Left renal pelvis (tissue), 4 donors: ENCODE measurements at regions not wholly inside any gene's neighbourhood (a gene's known extent, or its start where the extent isn't known, plus 50 kb on each side); places are given as distances from the start of the nearest gene placed in this dataset.
"Not testable (repeated sequence)": the region's sequence is repeated elsewhere in the genome, so short reads cannot be mapped to it uniquely, and the experiment has no call there.

Source experiments
- DNase-seq, 4 donors: peaks; one replicate each; pipeline ENCODE4 v3.0.0-alpha.2; 2013; ENCODE audit warnings: low read depth in 4 of 4, low spot score in 3 of 4

DNA sequence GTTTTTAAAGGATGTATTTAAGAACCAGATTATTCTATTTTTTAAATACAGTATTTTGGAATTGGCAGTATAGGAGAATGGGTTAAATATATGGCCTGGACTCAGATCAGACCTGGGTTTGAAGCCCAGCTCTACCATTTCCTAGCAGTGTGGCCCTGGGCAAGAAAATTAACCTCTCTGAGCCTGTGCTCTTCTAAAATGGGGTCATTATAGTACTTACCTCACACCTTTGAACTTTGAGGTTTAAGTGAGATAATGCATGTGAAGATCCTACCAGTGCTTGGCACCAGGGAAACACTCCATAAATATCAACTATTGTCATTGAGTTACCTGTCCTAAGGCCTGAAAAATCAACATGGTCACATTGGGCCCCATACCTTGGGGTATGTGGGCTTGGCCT is 93.4 kb upstream of the WSB1 start:
- DNase-seq: no peak

DNA sequence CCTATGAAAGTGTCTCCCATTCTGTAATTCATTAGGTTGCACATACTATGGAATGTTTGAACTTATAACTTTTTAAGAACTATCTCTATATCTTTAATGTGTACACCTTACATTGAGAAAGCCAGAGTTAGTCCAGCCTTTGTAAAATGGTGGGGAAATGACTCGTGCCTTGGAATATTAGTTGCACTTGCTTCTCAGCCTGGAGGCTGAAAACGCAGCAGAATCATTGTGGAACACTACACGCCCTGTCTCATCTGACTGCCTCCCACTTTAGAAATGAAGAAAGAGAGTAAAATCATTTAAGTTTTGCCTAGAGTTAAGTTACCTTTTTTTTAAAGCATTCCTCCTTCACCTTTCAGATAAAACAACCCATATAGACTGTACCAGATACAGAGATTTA is 90.7 kb upstream of the WSB1 start:
- no peak for DNase-seq

DNA sequence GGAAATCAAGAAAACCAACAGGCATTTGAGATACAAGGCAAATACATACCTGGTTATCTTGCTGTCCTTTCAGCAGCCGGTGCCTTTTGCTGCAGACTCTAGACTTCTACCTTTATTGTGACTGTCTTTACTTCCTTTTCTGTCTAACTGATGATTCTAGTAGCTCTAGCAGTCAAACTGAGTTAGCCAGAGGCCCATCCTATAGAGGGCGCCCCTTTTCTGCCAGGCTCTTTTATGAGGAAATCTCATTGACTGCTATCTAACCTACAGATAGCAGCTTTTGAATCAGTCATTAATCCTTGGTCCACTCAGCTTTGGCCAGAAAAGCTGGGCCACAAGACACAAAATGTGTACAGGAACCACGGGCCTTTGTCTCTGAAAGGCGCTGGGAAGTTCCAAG is 87.5 kb upstream of the WSB1 start:
- DNase-seq: no peak

DNA sequence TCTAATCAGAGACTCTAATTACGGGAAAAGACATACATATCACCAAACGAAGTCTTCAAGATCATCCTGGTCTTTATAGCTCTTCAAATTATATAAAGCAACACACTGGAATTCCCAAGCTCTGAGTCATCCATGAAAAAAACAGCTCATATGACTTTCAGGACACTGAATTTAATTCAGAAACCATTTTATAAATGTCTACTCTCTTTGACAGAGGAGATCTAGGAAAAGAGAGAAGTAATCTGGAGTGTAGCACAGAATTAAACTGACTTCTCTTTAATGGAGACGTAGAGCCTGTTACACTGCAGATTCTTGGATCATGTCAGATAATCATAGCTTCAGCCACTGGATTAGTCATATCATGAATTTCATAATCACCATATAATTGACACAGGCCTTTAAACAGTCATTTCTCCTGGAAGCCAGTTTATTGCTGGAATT is 86.8 kb upstream of the WSB1 start:
- no peak for DNase-seq

DNA sequence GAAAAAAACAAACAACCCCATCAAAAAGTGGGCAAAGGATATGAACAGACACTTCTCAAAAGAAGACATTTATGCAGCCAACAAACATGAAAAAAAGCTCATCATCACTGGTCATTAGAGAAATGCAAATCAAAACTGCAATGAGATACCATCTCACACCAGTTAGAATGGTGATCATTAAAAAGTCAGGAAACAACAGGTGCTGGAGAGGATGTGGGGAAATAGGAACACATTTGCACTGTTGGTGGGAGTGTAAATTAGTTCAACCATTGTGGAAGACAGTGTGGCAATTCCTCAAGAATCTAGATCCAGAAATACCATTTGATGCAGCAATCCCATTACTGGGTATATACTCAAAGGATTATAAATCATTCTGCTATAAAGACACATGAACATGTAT is 85.5 kb upstream of the WSB1 start:
- DNase-seq: not testable (repeated sequence)

DNA sequence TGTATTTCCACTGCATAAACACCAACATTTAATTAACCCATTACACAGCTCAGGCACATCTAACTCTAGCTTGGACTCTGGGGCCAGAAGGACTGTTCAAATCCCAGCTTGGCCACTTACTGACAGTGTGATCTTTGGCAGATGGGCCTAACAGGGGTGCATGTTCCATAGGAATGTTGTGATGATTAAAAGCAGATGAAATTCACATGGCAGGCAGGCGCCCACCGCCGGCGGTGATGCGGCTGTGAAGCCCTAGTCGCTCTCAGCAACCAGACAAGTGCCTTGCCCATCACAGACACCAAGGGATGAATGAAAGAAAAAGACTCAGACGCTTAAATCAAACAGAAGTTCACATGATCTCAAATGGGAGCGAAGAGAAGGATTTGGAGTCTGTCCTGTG is 84.6 kb upstream of the WSB1 start:
- no peak for DNase-seq

DNA sequence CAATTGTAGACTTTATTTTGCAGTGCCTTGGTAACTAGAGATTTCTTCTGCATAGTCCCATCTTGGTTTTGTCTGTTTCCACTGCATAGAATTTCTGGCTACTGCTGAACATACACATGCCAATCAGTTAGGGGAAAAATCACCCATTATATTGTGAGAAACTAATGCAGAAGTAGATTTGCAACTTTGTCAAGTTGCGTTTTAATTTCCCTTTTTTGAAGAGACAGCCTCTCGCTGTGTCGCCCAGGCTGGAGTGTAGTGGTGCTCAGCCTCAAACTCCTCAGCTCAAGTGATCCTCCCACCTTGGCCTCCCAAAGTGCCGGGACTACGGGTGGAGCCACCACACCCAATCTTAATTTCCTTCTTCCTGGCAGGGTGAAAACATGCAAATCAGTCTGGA is 83.1 kb upstream of the WSB1 start:
- not testable (repeated sequence) for DNase-seq

DNA sequence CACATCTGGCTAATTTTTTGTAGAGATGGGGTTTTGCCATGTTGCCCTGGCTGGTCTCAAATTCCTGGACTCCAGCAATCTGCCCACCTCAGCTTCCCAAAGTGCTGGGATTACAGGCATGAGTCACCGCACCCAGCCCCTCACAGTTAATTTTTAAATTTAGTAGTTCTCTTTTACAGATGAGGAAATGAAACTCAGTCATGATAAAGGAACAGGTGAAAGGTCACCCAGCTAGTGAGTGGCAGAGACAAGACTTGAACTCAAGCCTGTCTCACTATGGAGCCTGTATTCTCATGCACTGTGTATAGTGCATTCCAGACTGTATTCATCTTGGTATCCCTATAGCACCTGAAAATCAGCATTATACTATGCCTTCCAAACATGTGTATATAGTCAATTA is 77.1 kb upstream of the WSB1 start:
- DNase-seq: no peak

DNA sequence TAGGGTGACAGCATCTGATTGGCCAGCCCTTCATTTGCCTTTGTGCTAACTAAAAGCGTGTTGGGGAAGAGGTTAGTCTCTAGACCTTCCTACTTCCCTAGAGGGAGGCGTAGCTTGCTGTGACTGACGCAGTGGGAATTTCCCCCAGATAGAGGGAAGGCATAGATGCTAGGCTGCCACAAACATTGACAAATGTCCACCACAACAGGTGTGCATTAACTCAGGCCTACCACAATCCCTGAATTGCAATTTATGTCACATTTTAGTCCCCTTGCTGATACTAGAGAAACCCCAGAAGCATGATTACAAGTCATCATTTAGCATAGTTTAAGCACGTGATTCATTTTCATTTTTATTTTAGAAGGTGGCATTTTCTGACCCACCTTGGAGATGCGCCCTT is 76.3 kb upstream of the WSB1 start:
- DNase-seq: no peak

DNA sequence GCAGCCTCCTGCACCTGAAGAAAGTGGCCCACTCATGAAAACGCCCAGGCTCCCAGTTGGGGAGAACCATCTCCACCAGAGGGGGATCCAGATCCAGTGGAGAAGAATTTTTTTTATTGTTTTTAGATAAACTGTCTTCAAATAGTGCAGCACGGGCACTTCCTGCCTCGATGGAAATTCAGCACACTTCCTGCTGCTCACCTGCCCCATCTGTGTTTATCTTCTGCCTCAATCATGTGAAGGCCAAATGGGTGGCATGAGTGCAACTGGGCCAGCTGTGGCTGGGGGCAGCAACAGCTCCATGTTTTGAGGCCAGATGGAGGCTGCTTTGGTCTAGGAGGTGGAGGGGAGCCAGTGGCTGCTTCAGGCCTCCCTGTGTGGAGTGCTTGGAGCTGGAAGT is 75.9 kb upstream of the WSB1 start:
- DNase-seq: no peak

DNA sequence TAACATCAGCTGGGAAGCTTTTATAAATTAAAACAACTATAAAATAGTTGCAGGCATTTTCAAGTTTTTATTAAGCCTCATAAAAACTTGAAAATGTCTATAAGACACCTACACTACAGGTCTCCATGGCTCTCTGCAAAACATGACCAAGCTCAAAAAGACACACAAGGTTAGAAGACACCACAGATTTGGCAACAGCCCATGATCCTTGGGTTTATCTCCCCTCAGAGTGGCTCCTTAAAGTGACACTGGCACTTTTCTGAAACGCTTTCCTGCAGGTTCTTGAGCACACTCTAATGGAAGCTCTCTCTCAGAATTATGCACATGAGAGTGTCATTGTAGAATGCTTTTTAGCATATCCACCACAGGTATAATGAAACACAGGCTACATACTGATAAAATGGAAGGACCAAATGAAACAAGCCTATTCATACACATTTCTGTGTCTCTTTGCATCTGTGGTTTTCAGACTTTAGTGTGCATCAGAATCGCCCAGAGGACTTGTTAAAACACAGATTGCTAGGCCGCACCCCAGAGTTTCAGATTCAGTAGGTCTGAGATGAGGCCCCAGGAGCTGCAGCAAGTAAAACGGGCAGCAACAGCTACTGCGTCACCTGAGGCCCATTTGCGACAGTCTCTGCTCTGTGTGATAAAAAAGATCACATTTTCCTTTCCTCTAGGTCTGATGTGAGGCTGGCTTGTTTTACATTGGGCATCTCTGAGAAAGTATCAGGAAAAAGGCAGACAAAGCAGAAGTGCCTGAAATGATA is 75.0 kb upstream of the WSB1 start:
- DNase-seq: no peak

DNA sequence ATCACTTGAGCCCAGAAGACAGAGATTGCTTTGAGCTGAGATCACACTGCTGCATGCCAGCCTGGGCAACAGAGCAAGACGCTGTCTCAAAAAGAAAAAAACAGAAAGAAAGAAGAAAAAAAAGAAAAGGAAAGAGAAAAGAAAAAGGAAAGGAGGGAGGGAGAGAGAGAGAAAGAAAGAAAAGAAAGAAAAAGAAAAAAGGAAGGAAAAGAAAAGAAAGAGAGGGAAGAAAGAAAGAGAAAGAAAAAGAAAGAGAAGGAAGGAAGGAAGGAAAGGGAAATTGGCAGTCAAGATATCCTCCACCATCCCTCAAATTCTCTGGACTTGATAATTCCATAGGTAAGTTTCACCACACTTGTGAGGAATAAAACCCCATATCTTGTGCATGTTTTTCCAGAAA is 71.4 kb upstream of the WSB1 start:
- DNase-seq: no peak

DNA sequence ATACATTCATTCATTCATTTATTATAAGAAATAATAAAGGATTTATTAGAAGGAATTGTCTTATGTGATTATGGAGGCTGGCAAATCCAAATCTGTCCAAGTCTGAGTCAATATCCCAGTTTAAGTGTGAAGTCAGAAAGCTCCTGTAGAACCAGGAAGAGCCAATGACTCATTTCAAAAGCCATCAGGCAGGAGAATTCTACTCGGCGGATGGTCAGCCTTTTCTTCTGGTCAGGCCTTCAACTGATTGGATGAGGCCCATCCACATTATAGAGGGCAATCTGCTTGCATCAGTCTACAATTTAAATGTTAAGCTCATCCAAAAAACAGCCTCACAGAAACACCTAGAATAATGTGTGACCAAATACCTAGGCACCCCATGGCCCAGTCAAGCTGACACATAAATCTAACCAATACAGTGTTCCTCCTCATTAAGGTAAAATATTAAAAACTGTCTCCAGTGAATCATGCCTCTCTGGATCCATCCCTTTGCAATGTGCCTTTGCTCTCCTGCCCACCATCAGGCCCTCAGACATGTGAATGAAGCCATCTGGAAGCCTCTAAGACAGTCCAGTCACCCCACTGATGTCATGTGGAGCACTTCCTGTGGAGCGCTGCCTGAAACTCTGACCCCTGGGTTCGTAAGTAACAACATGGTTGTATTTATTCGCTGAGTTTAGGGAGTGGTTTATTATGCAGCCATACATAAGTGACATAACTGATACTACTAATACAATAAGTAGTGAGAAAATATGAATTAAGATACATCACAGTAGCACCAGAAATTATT is 69.2 kb upstream of the WSB1 start:
- no peak for DNase-seq

DNA sequence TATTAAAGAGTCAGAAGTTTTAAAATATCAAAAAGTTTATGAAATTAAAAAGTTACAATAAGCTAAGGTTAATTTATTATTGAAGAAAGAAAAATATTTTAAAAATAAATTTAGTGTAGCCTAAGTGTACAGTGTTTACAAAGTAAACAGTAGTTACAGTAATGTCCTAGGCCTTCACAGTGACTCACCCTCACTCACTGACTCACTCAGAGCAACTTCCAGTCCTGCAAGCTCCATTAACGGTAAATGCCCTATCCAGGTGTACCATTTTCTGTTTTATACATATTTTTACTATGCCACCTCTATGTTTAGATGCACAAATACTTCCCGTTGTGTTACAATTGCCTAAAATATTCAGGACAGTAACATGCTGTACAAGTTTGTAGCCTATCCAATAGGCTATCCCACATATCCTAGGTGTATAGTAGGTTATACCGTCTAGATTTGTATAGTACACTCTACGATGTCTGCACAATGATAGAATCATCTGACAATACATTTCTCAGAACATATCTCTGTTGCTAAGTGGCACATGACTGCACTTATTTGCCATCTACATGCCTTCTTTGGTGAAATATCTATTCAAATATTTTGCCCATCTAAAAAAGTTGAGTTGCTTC is 67.2 kb upstream of the WSB1 start:
- DNase-seq: no peak

DNA sequence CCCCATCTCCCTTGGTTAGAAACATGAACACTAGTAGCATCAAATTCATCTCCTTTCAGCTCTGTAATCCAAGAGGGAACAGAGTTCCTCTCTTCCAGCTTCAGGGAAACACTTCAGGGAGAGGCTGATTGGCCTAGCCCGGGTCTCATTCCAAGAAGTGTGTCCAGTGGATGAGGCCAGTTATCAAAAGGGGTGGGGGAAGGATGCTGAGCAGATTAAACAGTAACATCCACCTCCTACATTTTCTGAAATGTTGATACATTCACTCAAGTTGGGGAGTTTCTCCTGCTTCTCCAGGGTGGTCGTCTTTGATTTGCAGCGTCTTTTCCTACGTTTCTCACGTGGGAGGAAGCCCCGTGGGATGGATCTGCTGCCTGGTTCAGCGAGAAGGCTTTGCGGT is 62.9 kb upstream of the WSB1 start:
- no peak for DNase-seq

DNA sequence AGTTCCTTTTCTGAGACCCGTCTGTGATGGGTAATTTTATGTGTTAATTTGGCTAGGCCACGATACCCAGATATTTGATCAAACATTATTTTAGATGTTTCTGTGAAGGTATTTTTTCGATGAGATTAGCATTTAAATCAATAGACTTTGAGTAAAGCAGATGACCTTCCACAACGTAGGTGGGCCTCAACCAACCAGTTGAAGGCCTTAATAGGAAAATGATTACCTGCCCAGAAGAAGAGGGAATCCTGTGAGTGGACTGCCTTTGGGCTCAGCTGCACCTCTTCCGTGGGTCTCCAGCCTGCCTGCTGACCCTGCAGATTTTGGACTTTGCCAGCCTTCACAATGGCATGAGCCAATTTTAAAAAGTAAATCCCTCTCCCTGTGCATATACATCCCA is 61.6 kb upstream of the WSB1 start:
- no peak for DNase-seq

DNA sequence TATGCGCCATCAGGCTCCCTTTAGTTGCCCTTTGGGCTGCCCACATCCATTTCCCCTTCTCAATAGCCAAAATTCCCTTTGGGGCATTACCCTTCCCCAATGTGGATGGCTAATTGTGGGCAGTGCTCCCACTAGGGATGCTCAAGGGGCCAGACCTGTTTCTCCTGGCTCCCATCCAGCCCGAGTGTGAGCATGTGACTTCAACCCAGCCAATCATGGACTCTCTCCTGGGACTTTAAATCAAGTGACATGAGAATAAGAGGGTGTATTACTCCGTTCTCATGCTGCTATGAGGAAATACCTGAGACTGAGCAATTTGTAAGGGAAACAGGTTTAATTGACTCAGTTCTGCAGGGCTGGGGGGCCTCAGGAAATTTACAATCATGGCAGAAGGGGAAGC is 60.9 kb upstream of the WSB1 start:
- DNase-seq: no peak

DNA sequence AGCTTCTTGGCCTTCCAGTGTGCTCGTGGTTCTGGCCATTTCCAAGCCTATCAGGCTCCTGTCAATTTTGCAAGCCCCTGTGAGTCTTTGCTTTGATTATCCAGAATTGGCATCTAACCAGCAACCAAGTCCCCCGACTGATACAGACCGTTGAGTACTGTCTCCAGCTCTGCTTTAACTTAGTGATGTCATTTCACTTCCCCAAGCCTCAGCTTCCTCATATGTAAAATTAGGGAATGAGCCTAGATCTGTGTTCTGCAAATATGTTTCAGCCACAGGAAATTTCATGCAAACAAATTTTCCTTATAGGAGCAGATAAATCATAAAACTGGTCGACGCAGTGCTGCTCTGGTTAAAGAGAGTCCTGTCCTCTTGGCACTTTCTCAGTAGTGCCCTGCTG is 60.1 kb upstream of the WSB1 start:
- DNase-seq: no peak

DNA sequence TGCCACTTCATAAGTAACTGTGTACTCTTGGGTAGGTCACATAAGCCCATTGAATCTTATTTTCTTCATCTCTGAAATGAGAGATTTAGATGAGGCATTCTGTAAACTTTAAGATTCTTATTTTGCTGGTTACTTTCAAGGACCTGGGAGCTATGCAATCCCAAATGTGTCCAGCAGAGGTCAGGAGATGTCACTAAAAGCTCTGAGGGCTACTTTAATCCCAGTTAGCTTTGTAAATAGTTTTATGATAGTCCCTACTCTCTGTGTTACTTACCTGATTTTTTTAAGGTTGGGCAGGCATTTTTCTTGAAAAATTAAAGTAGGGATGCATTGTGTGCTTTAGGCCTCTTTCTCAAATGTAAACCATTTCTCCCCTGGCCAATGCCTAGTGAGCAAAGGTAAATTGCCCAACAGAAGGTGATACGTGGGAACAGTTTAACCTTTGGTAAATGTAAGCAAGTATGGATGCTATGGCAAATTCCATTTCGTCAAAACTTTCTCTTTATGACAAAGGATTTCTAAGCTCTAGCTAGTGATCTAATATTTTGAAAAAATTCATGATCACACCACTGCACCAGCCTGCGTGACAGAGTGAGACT is 57.1 kb upstream of the WSB1 start:
- DNase-seq: peak; percentile 51 to 54 (median 52)

DNA sequence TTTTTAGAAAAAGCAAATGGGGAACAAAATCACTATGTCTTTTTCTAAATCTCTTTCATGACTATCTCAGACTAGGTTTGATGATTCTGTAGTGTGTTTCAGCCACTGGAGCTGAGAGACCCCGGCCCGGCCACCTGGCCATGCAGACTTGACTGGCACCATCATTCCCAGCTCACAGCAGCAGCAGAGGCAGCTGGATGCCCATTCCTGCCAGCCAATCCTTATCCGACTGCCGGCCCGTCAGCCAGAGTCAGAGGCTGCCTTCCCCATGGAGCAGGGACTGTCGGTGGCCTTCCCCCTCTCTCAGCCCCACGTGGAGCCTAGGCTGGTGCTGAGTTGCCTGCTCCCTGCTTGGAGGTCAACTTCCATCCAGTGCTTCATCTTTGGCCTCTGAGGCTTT is 56.0 kb upstream of the WSB1 start:
- no peak for DNase-seq

DNA sequence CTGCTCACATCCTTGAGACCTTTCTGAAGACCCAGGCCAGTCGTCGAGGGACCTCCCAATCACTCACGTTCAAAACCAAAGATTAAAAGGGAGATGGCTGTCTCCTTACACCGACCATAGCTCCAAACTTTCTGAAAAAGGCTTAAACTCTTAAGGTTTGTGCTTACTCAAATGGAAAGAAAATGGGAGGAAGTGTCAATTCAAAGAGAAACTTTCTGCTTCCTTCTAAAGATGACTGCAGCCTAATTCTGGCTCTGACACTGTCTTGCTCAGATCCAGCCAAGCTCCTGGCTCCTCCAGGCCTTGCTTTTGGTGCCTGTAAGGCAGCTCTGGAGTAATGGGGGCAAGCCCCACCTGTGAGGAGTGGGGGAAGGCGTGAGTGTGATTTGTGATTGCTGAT is 54.9 kb upstream of the WSB1 start:
- no peak for DNase-seq

DNA sequence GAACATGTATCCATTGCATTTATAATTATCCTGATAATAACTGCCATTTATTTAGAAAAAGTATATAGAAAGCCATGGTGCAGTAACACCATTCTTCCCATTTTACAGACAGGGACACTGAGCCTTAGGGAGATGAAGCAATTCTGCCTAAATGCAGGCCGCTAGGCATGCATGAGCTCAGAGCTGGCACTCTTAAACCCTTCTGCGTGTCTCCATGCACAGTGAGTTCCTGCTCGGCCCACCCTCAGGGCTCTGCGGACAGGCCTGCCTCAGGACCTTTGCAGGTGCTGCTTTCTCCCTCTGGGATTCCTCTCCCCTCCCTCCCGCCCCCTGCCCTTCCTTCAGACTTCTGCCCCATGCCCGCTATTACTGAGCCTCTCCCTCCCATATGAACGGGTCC is 54.3 kb upstream of the WSB1 start:
- DNase-seq: no peak
